Liver (tissue), 8 donors: ENCODE measurements at regions not wholly inside any gene's neighbourhood (a gene's known extent, or its start where the extent isn't known, plus 50 kb on each side); places are given as distances from the start of the nearest gene placed in this dataset.

Source experiments
- DNase-seq: peaks from one replicate; pipeline ENCODE4 v3.0.0-alpha.2; 2017; ENCODE audit warnings: low spot score
- H3K27ac ChIP-seq, 2 donors: one replicate each; pipeline ENCODE4 v1.7.0; 2013; ENCODE audit warnings: inconsistent platforms in 2 of 2, low read length in 2 of 2, control low read depth in 1 of 2, low read depth in 1 of 2, mild to moderate bottlenecking in 1 of 2
- H3K27me3 ChIP-seq, 4 donors: one replicate each; pipeline versions ENCODE4 v1.6.1 to v1.7.0; 2013; ENCODE audit warnings: low read length in 3 of 4, inconsistent platforms in 1 of 4, mild to moderate bottlenecking in 1 of 4, moderate library complexity in 1 of 4; ENCODE audit not compliant: control insufficient read depth in 4 of 4, insufficient read depth in 4 of 4
- H3K36me3 ChIP-seq, 4 donors: one replicate each; pipeline versions ENCODE4 v1.6.1 to v1.7.0; 2013; ENCODE audit warnings: low read length in 3 of 4, mild to moderate bottlenecking in 3 of 4, low read depth in 1 of 4, moderate library complexity in 1 of 4; ENCODE audit not compliant: control insufficient read depth in 4 of 4, insufficient read depth in 3 of 4
- H3K4me1 ChIP-seq, 4 donors: one replicate each; pipeline versions ENCODE4 v1.6.1 to v1.7.0; 2013; ENCODE audit warnings: low read length in 3 of 4, mild to moderate bottlenecking in 3 of 4, moderate library complexity in 1 of 4; ENCODE audit not compliant: control insufficient read depth in 4 of 4, insufficient read depth in 4 of 4
- H3K4me3 ChIP-seq, 3 donors: one replicate each; pipeline versions ENCODE4 v1.6.1 to v1.7.0; 2013; ENCODE audit warnings: low read length in 3 of 3, control low read depth in 1 of 3, low read depth in 1 of 3, mild to moderate bottlenecking in 1 of 3
- H3K9ac ChIP-seq, 2 donors: one replicate each; pipeline ENCODE4 v1.7.0; 2013; ENCODE audit warnings: low read length in 2 of 2, mild to moderate bottlenecking in 2 of 2, moderate library complexity in 2 of 2, control low read depth in 1 of 2, low read depth in 1 of 2
- H3K9me3 ChIP-seq, 4 donors: one replicate each; pipeline versions ENCODE4 v1.6.1 to v1.7.0; 2013; ENCODE audit warnings: low read length in 3 of 4; ENCODE audit not compliant: control insufficient read depth in 4 of 4
- EGR1 ChIP-seq, 2 donors: IDR thresholded peaks; 2 replicates each; pipeline ENCODE4 v1.6.1; 2016 to 2018; ENCODE audit warnings: antibody characterized with exemption in 2 of 2, low read depth in 2 of 2
- FOXA1 ChIP-seq: IDR thresholded peaks from 2 replicates; pipeline ENCODE4 v1.6.1; 2016; ENCODE audit warnings: antibody characterized with exemption
- FOXA2 ChIP-seq: IDR thresholded peaks from 2 replicates; pipeline ENCODE4 v1.6.1; 2016; ENCODE audit warnings: antibody characterized with exemption
- GABPA ChIP-seq, 2 donors: IDR thresholded peaks in 1 of 2; conservative IDR thresholded peaks in 1 of 2; 2 replicates each; pipeline ENCODE4 v1.6.1; 2016; ENCODE audit warnings: antibody characterized with exemption in 2 of 2, mild to moderate bottlenecking in 1 of 2, moderate library complexity in 1 of 2
- HNF4A ChIP-seq, 2 donors: conservative IDR thresholded peaks; 2 replicates each; pipeline ENCODE4 v1.6.1; 2016; ENCODE audit warnings: antibody characterized with exemption in 2 of 2, mild to moderate bottlenecking in 2 of 2
- HNF4G ChIP-seq: IDR thresholded peaks from 2 replicates; pipeline ENCODE4 v1.6.1; 2016; ENCODE audit warnings: antibody characterized with exemption
- JUND ChIP-seq, 2 donors: IDR thresholded peaks; 2 replicates each; pipeline ENCODE4 v1.6.1; 2016; ENCODE audit warnings: antibody characterized with exemption in 2 of 2
- MAX ChIP-seq: IDR thresholded peaks from 2 replicates; pipeline ENCODE4 v1.6.1; 2016; ENCODE audit warnings: antibody characterized with exemption
- NR2F2 ChIP-seq: IDR thresholded peaks from 2 replicates; pipeline ENCODE4 v1.6.1; 2016; ENCODE audit warnings: antibody characterized with exemption
- RAD21 ChIP-seq, 2 donors: IDR thresholded peaks; 2 replicates each; pipeline ENCODE4 v1.6.1; 2016; ENCODE audit warnings: antibody characterized with exemption in 2 of 2, mild to moderate bottlenecking in 2 of 2
- REST ChIP-seq: IDR thresholded peaks from 2 replicates; pipeline ENCODE4 v1.6.1; 2016; ENCODE audit warnings: antibody characterized with exemption, mild to moderate bottlenecking
- RXRA ChIP-seq, 2 donors: IDR thresholded peaks; 2 replicates each; pipeline ENCODE4 v1.6.1; 2017 to 2018; ENCODE audit warnings: antibody characterized with exemption in 2 of 2, mild to moderate bottlenecking in 1 of 2
- SP1 ChIP-seq: IDR thresholded peaks from 2 replicates; pipeline ENCODE4 v1.6.1; 2018; ENCODE audit warnings: antibody characterized with exemption, mild to moderate bottlenecking
- TAF1 ChIP-seq: conservative IDR thresholded peaks from 2 replicates; pipeline ENCODE4 v1.6.1; 2016; ENCODE audit warnings: antibody characterized with exemption, mild to moderate bottlenecking
- YY1 ChIP-seq: IDR thresholded peaks from 2 replicates; pipeline ENCODE4 v1.6.1; 2016; ENCODE audit warnings: antibody characterized with exemption, mild to moderate bottlenecking
- ZBTB33 ChIP-seq: IDR thresholded peaks from 2 replicates; pipeline ENCODE4 v1.6.1; 2016; ENCODE audit warnings: antibody characterized with exemption
- WGBS: extraction: QIAGEN DNeasy Blood & Tissue Kit; methylation state at CpG from one replicate; pipeline ENCODE4 v1.1.7; 2013; 5-methylcytosine and 5-hydroxymethylcytosine counted together
- TF ChIP-seq, protein P1 (sequence below): fragments of 150-350 bp; IDR thresholded peaks from 2 replicates; pipeline ENCODE4 v1.5.1; 2017; ENCODE audit warnings: improper control_type of control experiment, low read depth, low read length; ENCODE audit not compliant: missing input control
- TF ChIP-seq, protein P2 (sequence below): IDR thresholded peaks from 2 replicates; pipeline ENCODE4 v1.6.1; 2016; ENCODE audit warnings: antibody characterized with exemption
- donor health status: healthy.
- donor health status: healthy.
- donor health status: healthy.
- donor health status: healthy.
- donor health status: healthy.

GRCh38 chr9:91099436-91099835, 262.3 kb downstream of the AUH start:
- Histone ChIP-seq H3K4me3 (no peak overlapping the region), H3K9me3 (no peaks in the 10 kb centered on the region), H3K27ac (peak overlapping the region; percentile 75 to 79), H3K27me3 (no peaks in the 10 kb centered on the region), H3K36me3 (no peaks in the 10 kb centered on the region), H3K9ac (no peak overlapping the region), H3K4me1 (peaks cover 2 to 13% (median 8%) of the 10 kb centered on the region in 4 donors)
- TF ChIP-seq EGR1 (IDR thresholded peaks at IDR 0.05; ENCODE audit: low read depth in 2 of 2), result no peak
- TF ChIP-seq FOXA1, result no peak
- no peak for TF ChIP-seq GABPA (IDR thresholded peaks at IDR 0.05 in 1 of 2, conservative IDR thresholded peaks at IDR 0.05 in 1 of 2)
- TF ChIP-seq ZBTB33, result no peak
- no peak for TF ChIP-seq JUND (IDR thresholded peaks at IDR 0.05)
- TF ChIP-seq MAX, result no peak
- no peak for TF ChIP-seq FOXA2
- 93% methylated on average over 4 of the region's 4 CpGs for WGBS
- DNase-seq, result no peak

DNA sequence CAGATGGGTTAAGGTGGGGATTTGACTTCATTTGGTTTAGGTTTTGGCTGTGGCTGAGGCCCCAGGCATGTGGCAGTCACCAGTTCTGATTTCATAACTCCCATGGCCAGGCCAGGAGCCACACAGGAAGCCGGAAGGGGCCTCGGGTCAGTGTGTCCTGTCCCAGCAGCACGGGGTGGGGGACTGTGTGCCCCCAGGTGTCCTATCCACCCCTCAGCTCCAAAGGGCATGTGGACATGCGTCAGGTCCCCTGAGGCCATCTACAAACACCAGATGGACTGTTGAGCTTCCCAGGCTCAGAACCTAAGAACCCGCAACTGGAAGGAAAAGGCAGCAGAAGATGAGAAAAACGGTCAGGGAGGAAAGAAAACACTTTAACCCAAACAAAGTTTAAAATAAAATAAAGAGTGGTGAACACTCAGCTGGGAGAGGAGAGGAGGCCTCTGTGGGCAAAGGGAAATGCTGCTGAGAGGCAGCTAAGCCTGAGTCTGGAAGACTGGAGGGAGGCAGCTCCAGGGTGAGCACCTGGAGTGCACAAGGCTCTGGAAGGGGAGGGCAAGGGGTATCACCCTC, 260.8 kb downstream of the AUH start:
- peaks cover 2 to 13% (median 8%) of the 10 kb centered on the region in 4 donors for H3K4me1 ChIP-seq
- TF ChIP-seq REST, result no peak
- peak; percentile 90 for TF ChIP-seq SP1
- TF ChIP-seq ZBTB33, result peak; percentile 33
- TF ChIP-seq GABPA (IDR thresholded peaks at IDR 0.05 in 1 of 2, conservative IDR thresholded peaks at IDR 0.05 in 1 of 2), result peak; percentile 49 to 71
- TF ChIP-seq TAF1, result no peak
- no peak for TF ChIP-seq EGR1 (IDR thresholded peaks at IDR 0.05; ENCODE audit: low read depth in 2 of 2)
- TF ChIP-seq YY1, result peak; percentile 49
- peak; percentile 87 to 98 for TF ChIP-seq HNF4A (conservative IDR thresholded peaks at IDR 0.05)
- TF ChIP-seq JUND (IDR thresholded peaks at IDR 0.05), result peak; percentile 42 to 43
- TF ChIP-seq, protein P1, sequence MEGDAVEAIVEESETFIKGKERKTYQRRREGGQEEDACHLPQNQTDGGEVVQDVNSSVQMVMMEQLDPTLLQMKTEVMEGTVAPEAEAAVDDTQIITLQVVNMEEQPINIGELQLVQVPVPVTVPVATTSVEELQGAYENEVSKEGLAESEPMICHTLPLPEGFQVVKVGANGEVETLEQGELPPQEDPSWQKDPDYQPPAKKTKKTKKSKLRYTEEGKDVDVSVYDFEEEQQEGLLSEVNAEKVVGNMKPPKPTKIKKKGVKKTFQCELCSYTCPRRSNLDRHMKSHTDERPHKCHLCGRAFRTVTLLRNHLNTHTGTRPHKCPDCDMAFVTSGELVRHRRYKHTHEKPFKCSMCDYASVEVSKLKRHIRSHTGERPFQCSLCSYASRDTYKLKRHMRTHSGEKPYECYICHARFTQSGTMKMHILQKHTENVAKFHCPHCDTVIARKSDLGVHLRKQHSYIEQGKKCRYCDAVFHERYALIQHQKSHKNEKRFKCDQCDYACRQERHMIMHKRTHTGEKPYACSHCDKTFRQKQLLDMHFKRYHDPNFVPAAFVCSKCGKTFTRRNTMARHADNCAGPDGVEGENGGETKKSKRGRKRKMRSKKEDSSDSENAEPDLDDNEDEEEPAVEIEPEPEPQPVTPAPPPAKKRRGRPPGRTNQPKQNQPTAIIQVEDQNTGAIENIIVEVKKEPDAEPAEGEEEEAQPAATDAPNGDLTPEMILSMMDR, result no peak
- peak; percentile 92 to 99 for TF ChIP-seq RXRA (IDR thresholded peaks at IDR 0.05)
- peak; percentile 9 for TF ChIP-seq FOXA2
- peak in 1 of 2 donors; percentile 41 for TF ChIP-seq RAD21 (IDR thresholded peaks at IDR 0.05)
- TF ChIP-seq FOXA1, result no peak
- TF ChIP-seq MAX, result peak; percentile 82
- TF ChIP-seq HNF4G, result peak; percentile 87
- TF ChIP-seq, protein P2, sequence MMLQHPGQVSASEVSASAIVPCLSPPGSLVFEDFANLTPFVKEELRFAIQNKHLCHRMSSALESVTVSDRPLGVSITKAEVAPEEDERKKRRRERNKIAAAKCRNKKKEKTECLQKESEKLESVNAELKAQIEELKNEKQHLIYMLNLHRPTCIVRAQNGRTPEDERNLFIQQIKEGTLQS, result peak; percentile 46
- peak; percentile 57 for TF ChIP-seq NR2F2
- H3K9me3 ChIP-seq, result no peaks in the 10 kb centered on the region
- H3K27ac ChIP-seq, result peak overlapping the region; percentile 75 to 79
- no peaks in the 10 kb centered on the region for H3K27me3 ChIP-seq
- no peaks in the 10 kb centered on the region for H3K36me3 ChIP-seq
- H3K4me3 ChIP-seq, result no peak overlapping the region
- H3K9ac ChIP-seq, result no peak overlapping the region
- WGBS, result 31% methylated on average over 6 of the region's 6 CpGs
- DNase-seq, result no peak
